ENCODE measurements at regions not wholly inside any gene's neighbourhood (a gene's known extent, or its start where the extent isn't known, plus 50 kb on each side); places are given as distances from the start of the nearest gene placed in this dataset.

DNA sequence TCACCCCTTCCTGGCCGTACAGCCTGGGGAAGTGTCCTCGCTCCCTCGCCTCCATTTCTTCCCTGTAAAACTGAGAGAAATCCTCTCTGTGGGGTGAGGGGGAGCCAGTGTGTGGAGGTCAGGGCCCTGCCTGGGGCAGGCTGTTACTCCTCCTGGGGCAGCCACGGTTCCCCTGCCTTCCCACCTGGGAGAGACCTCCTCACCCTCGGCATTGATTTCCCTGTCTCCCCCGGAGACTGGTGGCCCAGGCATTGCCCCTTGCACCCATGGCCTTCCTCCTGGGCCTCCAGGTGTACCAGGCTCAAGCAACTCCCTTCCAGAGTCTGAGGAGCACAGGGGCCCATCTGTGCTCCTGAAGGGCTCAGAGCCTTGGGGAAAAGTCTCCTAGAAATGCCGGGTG is 75.6 kb upstream of the RNU6ATAC start:
- no peaks in the 10 kb centered on the region for H3K9me1 ChIP-seq (replicated peaks; ENCODE audit: control insufficient read depth, extremely low read depth, insufficient read depth, low read length)
- H3K27ac ChIP-seq (ENCODE audit: insufficient read depth, low read depth, low read length), result no peak overlapping the region
- H3K27me3 ChIP-seq (ENCODE audit: control insufficient read depth in 2 of 2, insufficient read depth in 2 of 2, low read length in 2 of 2), result peaks cover 0 to 1% of the 10 kb centered on the region in 2 experiments
- H2AFZ ChIP-seq (ENCODE audit: low read depth, low read length), result no peak overlapping the region
- H4K20me1 ChIP-seq (replicated peaks; ENCODE audit: control insufficient read depth, extremely low read depth, insufficient read depth, low read length), result no peaks in the 10 kb centered on the region
- no peaks in the 10 kb centered on the region for H3K4me1 ChIP-seq (ENCODE audit: control insufficient read depth, extremely low read depth, insufficient read depth, low read length)
- FAIRE-seq (no peak), DNase-seq (ENCODE audit: low read depth, low spot score) (no peak)
- ChIA-PET POLR2A (no interaction called here), CTCF (no interaction called here)
- intact Hi-C loops (cut with micrococcal nuclease), result no loop called here
- no peaks in the 10 kb centered on the region for H3K79me2 ChIP-seq (ENCODE audit: control insufficient read depth, insufficient read depth, low read length)
- no peak overlapping the region for H3K9ac ChIP-seq (replicated peaks; ENCODE audit: extremely low read depth, insufficient read depth, low read length)
- dilution Hi-C loops (cut with MboI; ENCODE audit: extremely low pct_ligation_motif_present, low sequenced_read_pairs), result no loop called here
- TF ChIP-seq FOS (IDR thresholded peaks at IDR 0.05; ENCODE audit: borderline replicate concordance, insufficient read depth, low read length) (no peak), MYC (IDR thresholded peaks at IDR 0.05; ENCODE audit: low read depth, low read length) (no peak), JUN (IDR thresholded peaks at IDR 0.05; ENCODE audit: borderline replicate concordance, insufficient read depth, insufficient read length, low read depth) (no peak), GATA2 (IDR thresholded peaks at IDR 0.05; ENCODE audit: insufficient read depth, insufficient read length, low read depth, low read length) (no peak), POLR2A (IDR thresholded peaks at IDR 0.05; ENCODE audit: low read depth, low read length) (no peak), EZH2 (IDR thresholded peaks at IDR 0.05; ENCODE audit: borderline replicate concordance, low read depth, low read length, severe bottlenecking) (no peak), POLR2AphosphoS5 (IDR thresholded peaks at IDR 0.05; ENCODE audit: insufficient read depth, low read depth, low read length) (no peak)
- TF ChIP-seq, protein P1, sequence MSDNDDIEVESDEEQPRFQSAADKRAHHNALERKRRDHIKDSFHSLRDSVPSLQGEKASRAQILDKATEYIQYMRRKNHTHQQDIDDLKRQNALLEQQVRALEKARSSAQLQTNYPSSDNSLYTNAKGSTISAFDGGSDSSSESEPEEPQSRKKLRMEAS (IDR thresholded peaks at IDR 0.05; ENCODE audit: insufficient read depth, insufficient read length), result no peak
- TF ChIP-seq, protein P2, sequence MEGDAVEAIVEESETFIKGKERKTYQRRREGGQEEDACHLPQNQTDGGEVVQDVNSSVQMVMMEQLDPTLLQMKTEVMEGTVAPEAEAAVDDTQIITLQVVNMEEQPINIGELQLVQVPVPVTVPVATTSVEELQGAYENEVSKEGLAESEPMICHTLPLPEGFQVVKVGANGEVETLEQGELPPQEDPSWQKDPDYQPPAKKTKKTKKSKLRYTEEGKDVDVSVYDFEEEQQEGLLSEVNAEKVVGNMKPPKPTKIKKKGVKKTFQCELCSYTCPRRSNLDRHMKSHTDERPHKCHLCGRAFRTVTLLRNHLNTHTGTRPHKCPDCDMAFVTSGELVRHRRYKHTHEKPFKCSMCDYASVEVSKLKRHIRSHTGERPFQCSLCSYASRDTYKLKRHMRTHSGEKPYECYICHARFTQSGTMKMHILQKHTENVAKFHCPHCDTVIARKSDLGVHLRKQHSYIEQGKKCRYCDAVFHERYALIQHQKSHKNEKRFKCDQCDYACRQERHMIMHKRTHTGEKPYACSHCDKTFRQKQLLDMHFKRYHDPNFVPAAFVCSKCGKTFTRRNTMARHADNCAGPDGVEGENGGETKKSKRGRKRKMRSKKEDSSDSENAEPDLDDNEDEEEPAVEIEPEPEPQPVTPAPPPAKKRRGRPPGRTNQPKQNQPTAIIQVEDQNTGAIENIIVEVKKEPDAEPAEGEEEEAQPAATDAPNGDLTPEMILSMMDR (IDR thresholded peaks at IDR 0.05; ENCODE audit: extremely low read depth in 1 of 2, insufficient read depth in 1 of 2, low read depth in 1 of 2, low read length in 2 of 2), result no peak
- no TSS peak for BruUV-seq (replicated peaks)
- no peaks in the 10 kb centered on the region for H3K9me3 ChIP-seq (replicated peaks; ENCODE audit: control insufficient read depth, insufficient read depth, low read length)
- no peaks in the 10 kb centered on the region for H3K36me3 ChIP-seq (ENCODE audit: control insufficient read depth in 2 of 2, extremely low read depth in 1 of 2, insufficient read depth in 2 of 2, low read length in 2 of 2)
- H3K4me3 ChIP-seq (replicated peaks in 1 of 3; ENCODE audit: insufficient read depth in 1 of 3, low read depth in 1 of 3, low read length in 3 of 3), result no peak overlapping the region
- H3K4me2 ChIP-seq (ENCODE audit: insufficient read depth, low read length), result no peak overlapping the region

Data from endothelial cell of umbilical vein (primary cell).